Amniotic epithelial cell (primary cell): ENCODE measurements at regions not wholly inside any gene's neighbourhood (a gene's known extent, or its start where the extent isn't known, plus 50 kb on each side); places are given as distances from the start of the nearest gene placed in this dataset.
A peak's percentile ranks its signal among the peaks of the same experiment; 100 is the strongest.

ENCODE experiments used
- DNase-seq: peaks from one replicate; pipeline ENCODE4 v3.0.0-alpha.2; 2010; ENCODE audit warnings: low read depth

DNA sequence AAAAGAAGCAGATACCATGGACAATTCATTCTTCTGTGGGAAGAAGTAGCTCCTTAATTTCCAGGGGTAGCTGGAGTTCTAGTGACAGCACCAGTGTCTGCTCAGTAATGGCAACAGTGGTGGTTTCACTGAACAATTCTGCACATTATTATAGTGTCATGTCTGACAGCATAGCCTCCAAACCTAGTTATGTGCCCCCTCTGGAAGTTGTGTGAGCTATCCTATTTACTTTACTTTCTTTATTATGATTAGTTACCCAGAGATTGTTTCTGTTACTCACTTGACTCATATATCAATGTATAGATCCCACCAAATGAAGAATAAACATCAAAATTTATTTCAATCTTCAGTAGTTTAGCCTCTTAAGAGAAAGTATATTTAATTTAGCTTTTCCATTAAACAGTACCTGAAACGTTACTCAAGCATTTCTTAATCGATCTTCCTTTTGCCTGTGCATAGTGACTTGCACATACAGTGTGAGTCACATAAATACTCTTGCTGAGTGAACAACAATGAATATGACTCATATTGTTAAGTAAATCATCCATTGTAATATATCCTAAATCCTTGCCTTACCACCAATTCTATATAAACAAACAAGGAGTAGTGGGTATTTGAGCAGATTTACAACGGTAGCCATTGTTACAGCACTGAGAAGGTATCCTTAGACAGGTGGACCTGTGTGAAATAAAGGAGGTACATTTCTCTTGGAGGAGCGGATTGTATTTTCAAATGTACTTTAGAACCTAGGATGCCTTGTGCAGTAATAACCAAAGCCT, 534.7 kb downstream of the ANKRD50 start:
- peak; percentile 77 for DNase-seq

DNA sequence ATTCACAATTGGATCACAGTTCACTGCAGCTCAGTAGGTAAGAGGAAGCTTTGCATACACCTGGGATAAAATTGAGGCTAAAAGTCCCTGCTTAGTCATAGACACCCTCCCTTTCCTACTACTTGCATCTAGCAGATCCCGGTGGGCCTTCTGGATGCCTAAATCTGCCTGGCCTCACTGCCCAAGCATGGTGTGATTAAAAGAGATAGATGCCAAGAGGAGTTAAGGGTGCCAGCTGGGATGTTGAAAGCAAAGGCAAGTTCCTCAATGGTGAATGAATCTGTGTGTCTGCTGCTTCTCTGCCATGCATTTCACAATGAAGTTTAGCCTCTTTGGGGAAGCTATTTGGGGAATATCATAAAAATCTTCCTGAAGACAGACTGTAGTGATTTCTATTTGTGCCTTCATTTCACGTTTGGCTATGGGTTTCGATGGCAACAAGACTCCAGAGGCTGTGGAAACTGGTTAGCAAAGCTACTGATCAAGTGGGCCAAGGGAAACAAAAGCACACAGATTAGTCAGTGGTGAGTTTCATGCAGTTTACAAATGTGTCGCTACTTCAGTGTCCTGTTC, 534.0 kb downstream of the ANKRD50 start:
- no peak for DNase-seq

DNA sequence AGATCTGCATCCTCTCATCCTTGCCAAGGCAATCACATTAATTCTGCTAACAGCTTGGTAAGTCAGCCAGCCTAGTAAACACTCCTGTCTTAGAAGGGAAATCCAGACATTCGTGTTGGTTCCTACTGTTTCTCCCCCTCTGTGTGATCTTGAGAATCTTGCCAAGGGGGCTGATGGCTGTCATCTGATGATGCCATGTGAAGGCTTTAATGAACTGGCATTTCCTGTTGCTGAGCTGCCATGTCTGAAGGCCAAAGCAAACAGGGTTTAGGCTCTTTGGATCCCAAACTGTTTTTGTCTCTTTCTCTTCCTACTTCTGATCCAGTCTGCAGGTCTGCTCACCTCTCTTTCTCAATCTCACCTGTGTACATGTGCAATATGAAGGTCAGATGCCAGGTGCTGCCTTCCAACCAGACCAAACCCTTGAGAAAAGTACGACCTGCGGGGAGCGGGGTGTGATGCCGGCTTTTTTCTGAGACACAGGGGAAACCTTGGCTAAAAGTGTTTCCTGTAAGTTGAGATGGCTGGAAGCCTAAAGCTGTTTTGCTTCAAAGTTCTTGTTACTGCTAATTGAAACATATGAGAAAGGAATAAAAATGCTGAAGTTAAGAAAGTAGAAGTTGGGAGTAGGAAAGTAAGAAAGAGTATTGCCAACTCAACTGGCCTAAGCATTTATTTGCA, 532.9 kb downstream of the ANKRD50 start:
- no peak for DNase-seq

DNA sequence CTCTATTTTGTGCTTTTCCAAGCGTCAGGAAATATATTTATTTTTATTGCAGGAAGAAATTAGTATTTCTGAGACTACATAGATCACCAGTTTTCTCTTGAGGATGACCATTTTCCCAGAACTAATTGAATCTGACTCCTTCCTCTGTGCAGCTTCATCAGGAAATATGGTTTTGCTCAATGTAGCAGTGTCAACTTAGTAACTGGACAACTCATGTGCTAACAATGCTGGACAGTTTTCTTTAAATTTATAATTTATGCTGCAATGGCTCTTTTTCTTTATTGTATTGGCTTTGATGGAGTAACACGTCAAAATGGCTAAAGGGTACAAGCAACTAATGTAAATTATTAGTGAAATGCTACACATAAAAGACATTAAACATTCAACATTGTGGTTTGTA, 531.5 kb downstream of the ANKRD50 start:
- no peak for DNase-seq

DNA sequence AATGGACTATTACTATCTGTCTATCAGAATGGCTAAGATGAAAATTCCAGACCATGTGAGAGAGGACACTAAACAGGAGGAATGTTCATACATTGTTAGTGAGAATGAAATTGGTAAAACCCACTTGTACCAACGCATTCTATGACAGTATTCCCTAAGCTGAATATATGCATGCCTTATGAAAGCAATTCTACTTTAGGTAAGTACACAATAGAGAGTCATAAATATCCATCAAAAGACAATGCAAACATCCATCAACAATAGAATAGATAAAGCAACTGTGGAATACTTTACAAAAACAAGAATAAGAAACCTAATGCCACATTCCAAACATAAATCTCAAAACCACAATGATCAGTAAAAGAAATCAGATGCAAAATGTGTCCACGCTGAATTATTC, 529.3 kb downstream of the ANKRD50 start:
- no peak for DNase-seq

DNA sequence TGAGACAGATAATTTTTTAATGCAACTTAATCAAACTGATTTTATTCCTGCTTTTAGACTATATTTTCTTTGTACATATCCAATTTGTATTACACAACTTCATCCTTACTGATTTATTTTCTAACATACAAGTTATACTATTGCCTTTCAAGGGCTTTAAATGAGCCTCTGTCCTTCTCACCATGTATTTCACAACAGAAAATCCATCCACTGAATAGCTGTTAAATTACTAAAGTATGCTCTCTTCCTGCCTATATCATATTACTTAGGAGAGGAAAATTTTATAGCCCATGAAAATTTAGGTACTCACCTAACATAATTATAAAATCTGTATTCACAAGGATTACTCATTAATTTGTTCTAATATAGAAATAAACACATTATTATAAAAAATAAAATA, 528.6 kb downstream of the ANKRD50 start:
- peak; percentile 50 for DNase-seq

DNA sequence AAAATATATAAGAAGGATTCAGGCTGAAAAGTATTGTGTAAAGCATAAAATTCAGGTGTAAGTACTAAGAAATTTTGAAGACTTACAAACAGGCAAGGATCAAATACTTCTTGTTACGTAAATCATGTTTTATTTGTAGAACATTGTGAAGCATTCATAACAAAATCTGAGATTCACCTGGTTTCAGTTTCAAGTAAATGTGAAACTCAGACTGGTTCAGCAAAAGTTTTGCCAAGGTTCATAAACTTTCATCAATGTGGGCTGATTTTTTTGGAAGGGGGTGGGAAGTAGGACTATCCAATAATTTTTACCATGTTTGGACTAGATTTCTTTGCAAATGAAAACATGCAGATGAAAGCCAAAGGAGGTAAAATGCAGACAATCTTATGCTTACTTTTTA, 527.7 kb downstream of the ANKRD50 start:
- no peak for DNase-seq

DNA sequence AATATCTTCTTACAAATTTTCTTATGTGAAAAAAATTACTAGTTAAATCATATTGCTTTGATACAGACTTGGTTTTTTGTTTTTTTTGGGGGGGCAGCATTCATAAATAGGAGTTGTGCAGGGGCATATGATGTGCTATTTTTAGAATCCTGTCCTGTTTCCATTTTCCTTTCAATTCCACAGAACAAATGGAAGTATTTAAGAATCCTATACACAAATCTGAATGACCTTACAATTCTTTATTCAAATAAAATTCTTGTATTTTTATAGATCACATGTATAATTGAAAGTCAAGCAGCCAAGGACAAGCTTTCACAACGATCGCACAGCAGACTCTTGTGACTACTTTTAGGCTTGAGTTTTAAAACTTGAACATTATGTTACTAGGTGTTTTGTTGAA, 523.9 kb downstream of the ANKRD50 start:
- no peak for DNase-seq

DNA sequence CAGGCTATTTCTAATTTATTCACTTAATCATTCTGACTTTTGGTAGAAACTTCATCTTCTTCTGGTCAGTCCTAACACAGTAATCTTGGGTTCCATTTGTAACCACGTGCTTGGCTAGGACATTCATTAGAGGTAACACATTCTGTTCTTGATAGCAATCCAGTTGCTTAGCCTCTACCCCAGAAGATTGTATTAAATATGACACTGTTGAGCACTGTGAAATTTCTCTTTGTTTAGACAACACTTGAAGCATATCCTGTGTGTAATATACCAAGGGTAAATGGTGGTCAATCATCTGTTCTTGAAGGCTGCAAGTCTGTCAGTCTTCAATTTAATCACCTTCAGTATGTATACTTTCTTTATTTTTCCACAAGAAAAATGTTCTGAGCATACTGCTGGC, 523.0 kb downstream of the ANKRD50 start:
- no peak for DNase-seq

DNA sequence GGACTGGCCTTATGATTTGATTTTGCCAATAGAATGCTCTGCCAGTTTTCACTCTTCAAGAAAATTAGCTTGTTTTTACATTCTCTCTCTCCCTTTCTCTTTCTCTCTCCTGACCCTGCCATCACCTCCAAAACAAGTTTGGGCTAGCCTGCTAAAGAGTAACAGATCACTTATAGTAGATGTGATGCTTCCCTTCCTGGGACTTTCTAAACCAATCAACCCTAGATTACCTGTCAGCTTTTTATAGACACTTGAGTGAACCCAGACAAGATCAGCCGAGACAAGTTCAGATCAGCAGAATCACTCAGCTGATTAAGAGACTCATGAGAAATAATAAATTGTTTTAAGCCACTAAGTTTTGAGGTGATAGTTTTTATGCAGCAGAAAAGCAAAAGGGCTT, 521.2 kb downstream of the ANKRD50 start:
- DNase-seq: no peak

DNA sequence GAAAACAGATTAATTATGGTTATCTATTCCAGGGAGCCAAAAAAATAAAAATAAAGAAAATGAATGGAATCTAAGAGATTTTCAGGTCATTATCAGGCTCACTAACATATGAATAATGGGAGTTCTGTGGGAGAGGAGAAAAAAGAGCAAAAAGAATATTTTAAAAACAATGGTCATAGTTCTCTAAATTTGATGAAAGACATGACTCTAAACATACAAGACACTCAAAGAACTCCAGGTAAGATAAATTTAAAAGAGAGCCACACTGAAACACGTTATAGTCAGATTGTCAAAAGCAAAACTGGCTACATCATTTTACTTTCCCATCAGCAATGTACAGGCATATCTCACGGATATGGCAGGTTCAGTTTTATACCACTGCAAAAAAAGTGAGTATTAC, 520.0 kb downstream of the ANKRD50 start:
- DNase-seq: no peak

DNA sequence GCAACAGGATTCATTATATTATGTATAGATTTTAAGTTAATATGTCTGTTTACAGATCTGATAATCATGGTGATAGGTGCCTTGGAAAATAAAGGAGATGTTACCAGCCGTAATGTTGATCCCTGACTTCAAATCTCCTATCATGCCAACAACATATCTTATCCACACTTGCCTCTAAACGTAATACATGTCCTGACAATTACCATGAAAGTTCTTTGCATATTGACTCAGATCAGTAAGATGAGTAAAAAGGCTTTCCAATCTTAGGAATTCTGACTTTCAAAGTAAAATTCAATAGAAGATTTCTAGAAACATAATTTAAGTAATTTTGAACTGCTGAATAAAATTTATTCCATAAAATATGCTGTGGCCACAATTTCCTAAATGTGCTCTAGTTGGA, 513.3 kb downstream of the ANKRD50 start:
- DNase-seq: no peak

DNA sequence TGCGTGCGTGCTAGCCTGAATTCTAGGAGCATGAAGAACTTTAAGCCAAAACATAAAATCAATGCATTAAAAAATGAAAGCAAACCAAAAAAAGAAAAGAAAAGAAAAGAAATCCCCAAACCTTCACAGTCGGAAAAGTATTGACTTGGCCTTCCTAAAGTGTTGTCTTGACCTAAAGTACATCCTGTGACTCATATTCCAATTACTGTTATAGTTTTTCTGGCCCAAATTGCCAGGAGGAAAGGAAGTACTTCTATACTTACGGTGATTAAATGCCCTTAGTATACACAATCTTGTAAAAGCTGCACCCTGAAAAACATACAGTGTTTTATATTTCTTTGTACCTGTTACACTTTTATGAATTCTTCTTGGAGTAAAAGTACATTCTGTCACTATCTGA, 512.8 kb downstream of the ANKRD50 start:
- DNase-seq: peak; percentile 22

DNA sequence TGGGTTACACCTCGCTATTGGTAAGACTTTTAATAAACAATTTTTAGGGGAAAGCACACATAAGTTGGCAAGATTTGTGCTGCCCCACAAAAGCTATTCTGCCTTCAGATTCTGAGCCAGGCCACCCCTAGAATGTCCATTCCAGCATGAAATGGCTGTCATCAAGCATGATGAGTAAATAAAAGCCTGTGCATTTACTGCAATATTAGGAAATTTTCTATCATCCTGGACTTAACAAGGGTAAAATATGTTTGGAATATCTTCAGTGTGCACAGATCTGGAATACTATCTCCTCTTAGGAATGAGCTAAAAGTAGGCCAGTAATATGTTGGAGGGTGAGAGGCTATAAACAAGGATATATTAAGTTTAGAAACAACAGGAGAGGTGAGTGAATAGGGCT, 510.9 kb downstream of the ANKRD50 start:
- peak; percentile 18 for DNase-seq

DNA sequence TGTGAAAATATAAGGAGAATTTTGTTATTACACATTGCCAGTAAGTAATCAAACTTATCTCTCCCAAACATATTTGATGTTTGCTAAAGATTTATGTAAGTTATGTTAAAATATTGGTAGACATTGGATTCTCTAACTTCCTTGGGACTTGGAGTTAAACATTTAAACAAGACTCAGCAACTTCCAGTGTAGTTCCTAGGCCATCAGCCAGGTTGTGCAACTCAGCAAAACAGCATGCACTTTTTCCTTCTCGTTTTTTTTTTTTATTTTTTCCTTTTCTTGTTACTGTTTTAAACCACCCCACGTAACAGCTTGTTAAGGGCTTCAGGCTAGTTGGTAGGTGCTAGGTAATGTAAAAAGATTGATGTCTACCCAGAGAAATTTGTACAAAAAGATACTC, 510.4 kb downstream of the ANKRD50 start:
- peak; percentile 64 for DNase-seq

DNA sequence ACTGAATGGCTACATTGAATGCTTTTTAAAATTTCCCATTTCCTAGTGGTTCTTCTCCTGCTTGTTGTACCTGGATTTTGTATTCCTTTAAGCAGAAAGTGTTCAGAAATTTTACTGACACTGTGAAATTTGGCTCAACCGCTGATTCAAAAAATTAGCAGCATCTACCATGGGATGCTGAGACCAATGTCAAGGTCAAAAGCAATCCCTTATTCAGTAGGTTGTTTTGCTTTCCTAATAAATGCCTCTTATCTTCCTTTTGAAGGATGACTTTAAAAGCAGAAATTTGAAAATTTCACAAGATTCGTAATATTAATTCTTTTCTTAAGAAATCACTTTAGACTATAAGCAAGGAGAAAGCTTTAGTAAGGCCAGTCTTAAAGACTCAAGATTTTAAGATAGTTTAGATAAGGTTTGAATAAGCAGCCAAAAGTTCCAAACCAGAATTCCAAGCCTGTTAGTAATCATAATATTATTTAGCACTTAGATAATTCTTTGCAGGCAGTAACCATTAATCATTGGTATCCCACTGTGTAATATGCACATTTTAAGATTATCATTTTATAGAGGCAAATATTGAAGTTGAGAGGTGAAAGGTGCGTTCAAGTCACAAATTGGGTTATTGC, 508.8 kb downstream of the ANKRD50 start:
- DNase-seq: peak; percentile 96

DNA sequence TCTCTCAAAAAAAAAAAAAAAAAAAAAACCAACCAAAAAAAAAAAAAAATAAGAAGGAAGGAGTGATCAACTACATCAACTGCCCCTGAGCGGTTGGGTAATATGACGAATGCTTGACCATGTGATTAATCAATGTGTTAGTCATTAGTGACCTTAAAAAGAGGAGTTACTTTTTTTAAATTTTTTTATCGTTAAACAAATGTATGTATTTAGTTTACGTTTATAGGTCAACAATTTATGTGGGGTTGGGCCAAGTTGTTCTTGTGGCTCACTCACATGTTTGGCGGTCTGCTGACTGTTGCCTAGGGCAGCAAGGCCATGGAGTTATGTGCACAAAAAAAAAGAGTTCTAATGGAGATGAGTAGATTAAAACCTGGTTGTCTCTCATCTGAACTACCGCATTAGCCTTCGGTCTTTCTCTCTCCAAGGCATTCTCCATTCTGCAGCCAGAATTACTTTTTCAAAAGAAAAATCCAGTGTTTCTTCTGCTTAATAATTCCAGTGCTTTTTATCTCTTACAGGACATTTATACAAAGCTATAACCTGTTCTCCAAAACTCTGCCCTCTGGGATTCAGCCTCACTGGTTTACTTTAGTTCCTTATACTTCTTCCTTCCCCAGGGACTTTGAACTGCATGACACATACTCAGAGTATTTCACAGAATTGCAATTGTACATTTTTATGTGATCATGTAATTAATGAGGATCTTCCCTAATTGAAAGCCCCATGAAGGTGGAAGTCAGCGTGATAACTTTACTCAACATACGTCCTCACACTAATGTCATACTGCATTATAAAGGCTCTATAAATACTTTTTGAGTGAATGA, 505.5 kb downstream of the ANKRD50 start:
- DNase-seq: peak; percentile 82

DNA sequence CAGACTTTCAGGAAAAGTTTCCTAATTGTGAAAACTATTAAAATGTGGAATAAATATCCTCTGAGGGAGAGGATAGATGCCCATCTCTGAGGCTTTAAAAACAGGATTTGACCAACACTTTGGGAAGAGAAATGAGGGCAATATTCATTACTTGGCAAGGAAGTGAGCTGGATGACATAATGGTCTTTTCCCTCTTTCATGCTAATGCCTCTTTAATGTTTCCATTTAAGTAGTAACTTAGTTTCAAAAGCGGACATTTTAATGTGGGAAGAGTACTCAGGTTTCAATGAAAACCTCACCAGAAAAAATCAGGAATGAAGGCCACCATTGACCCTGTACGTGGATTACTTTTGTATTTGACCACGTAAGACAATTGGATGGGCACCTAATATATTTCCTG, 503.3 kb downstream of the ANKRD50 start:
- DNase-seq: no peak

DNA sequence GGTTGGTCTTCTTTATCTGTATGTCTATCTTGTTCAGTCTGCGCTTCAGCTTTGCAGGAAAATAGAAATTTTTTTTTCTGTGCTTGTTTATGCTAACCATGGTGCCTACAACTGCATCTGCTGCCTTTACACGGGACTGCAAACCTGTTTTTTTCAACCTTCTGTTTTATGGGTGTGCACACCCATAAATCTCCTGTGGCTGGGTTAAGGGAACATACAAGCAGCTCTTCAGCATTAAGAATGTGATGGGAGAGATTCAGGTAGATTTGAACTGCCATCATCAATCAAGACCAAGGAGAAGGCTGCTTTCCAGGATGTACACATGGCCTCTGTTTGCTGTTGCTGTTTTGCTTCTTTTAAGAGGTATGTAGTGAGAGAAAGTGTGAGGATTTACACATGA, 502.9 kb downstream of the ANKRD50 start:
- DNase-seq: peak; percentile 59

DNA sequence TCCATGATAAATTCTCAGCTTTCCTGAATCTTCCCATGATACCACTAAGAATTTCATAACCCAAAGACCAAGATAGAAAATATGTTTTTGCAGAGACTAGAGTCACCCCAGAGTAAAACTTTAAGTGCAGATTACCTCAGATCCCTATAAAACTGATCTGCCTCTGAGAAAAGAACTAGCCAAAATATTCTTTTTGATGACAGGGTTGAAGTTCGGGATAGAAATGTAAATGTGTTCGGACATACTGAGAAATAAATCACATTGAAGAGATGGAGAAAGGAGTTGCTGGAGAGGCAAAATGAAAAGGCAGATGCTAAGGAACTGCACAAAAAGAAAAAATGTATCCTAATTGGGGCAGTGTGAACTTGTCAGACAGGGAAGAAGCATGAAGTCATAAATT, 501.8 kb downstream of the ANKRD50 start:
- no peak for DNase-seq

DNA sequence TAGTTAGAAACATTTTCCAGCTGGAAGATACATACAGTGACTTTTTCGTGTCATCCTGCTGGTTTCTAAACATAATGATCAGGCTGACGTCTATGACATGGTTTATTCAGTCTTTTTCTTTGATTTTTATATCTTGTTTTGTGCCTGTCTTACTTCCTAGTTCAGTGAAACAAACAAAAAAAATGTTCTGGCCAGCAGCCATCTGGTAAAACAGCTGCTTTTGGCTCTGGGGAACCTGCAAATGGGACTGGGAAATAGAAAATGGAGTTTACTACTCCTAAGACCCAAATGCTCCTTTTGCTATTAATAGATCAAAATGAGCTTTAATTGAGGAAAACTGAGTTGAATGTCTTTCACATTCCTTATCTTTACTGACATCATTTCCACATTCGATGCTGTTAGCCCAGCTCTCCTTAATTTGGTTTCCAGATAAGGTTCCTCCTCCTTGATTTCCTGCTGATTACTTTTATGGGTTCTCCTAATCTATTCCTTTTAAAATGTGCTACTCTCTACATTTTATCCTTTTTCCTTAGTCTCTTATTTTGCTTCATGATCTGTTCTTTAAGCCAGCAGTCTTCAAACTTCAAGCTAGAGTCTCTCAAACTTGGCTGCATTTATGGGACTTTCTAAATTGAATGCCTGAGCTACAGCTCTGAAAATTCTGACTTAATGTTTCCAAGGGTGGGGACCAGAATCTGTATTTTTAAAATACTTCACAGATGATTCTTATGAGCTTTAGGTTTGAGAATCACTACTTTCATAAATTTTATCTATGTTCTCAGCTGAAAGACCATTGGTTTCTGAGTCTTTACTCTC, 499.5 kb downstream of the ANKRD50 start:
- DNase-seq: peak; percentile 24
